ENCODE measurements at regions not wholly inside any gene's neighbourhood (a gene's known extent, or its start where the extent isn't known, plus 50 kb on each side); places are given as distances from the start of the nearest gene placed in this dataset.

- RAD21 ChIA-PET (ENCODE audit: low non-redundant PET in 1 of 2, low total read pairs in 2 of 2, uncharacterized antibody in 2 of 2, unreplicated experiment in 2 of 2): no interaction called here
These were observed 927.9 kb upstream of the ACVR2A start for GRCh38 chr2:146916914-146917313.

More at GRCh38 chr2:146916914-146917313, 927.9 kb upstream of the ACVR2A start:
- no peaks in the 10 kb centered on the region for H3K4me1 ChIP-seq (ENCODE audit: control insufficient read depth in 1 of 2, insufficient read depth in 2 of 2, low read length in 2 of 2)
- H3K4me2 ChIP-seq (ENCODE audit: low read length): no peak overlapping the region
- no peaks in the 10 kb centered on the region for H4K20me1 ChIP-seq (ENCODE audit: insufficient read depth)
- H3K9me3 ChIP-seq (ENCODE audit: control insufficient read depth in 1 of 2, insufficient read depth in 1 of 2, low read depth in 1 of 2, low read length in 2 of 2): no peaks in the 10 kb centered on the region
- no peaks in the 10 kb centered on the region for H3K27me3 ChIP-seq (ENCODE audit: insufficient read depth, low read length)
- no peaks in the 10 kb centered on the region for H3K9me2 ChIP-seq (ENCODE audit: insufficient read depth)
- no peak overlapping the region for H2AFZ ChIP-seq (ENCODE audit: low read depth, low read length, poor library complexity, severe bottlenecking)
- H3K36me3 ChIP-seq (ENCODE audit: control insufficient read depth in 1 of 2, insufficient read depth in 2 of 2, low read length in 2 of 2): no peaks in the 10 kb centered on the region
- intact Hi-C loops (cut with micrococcal nuclease): no loop called here
- BruUV-seq (replicated peaks): no TSS peak
- H3K9ac ChIP-seq (ENCODE audit: low read length): no peak overlapping the region
- H3K79me2 ChIP-seq (ENCODE audit: insufficient read depth, low read length): no peaks in the 10 kb centered on the region
- H3K27ac ChIP-seq (ENCODE audit: low read depth, low read length): no peak overlapping the region
- ATAC-seq (no peak), DNase-seq (ENCODE audit: low read depth, low spot score) (no peak)
- H3K4me3 ChIP-seq (replicated peaks in 1 of 2; ENCODE audit: low read depth in 1 of 2, low read length in 2 of 2): no peak overlapping the region
- CTCF ChIA-PET: no interaction called here
- no peak for TF ChIP-seq ZNF274 (IDR thresholded peaks at IDR 0.05; ENCODE audit: low read depth, low read length)
- TF ChIP-seq EGR1 (IDR thresholded peaks at IDR 0.05; ENCODE audit: low read depth): no peak
- no peak for TF ChIP-seq RAD21 (IDR thresholded peaks at IDR 0.05; ENCODE audit: low read depth)
- TF ChIP-seq ZBTB33 (IDR thresholded peaks at IDR 0.05; ENCODE audit: extremely low read depth, insufficient replicate concordance, low read length): no peak
- TF ChIP-seq SP1 (IDR thresholded peaks at IDR 0.05; ENCODE audit: low read depth): no peak
- TF ChIP-seq CEBPB (IDR thresholded peaks at IDR 0.05; ENCODE audit: low read depth): no peak
- TF ChIP-seq YY1 (IDR thresholded peaks at IDR 0.05; ENCODE audit: extremely low read depth, insufficient replicate concordance, low read depth, low read length): no peak
- TF ChIP-seq MAX (IDR thresholded peaks at IDR 0.05): no peak
- TF ChIP-seq CBX3 (IDR thresholded peaks at IDR 0.05; ENCODE audit: low read depth): no peak
- TF ChIP-seq EZH2 (IDR thresholded peaks at IDR 0.05): no peak
- TF ChIP-seq ELF1 (IDR thresholded peaks at IDR 0.05; ENCODE audit: borderline replicate concordance, low read depth): no peak
- no peak for TF ChIP-seq CTCF (IDR thresholded peaks at IDR 0.05 in 2 of 3, conservative IDR thresholded peaks at IDR 0.05 in 1 of 3; ENCODE audit: borderline replicate concordance in 1 of 3, insufficient read depth in 1 of 3, low read depth in 2 of 3, low read length in 2 of 3)
- no peak for TF ChIP-seq POLR2A (IDR thresholded peaks at IDR 0.05; ENCODE audit: borderline replicate concordance, extremely low read depth, insufficient read depth, insufficient read length)
- TF ChIP-seq, protein P1, sequence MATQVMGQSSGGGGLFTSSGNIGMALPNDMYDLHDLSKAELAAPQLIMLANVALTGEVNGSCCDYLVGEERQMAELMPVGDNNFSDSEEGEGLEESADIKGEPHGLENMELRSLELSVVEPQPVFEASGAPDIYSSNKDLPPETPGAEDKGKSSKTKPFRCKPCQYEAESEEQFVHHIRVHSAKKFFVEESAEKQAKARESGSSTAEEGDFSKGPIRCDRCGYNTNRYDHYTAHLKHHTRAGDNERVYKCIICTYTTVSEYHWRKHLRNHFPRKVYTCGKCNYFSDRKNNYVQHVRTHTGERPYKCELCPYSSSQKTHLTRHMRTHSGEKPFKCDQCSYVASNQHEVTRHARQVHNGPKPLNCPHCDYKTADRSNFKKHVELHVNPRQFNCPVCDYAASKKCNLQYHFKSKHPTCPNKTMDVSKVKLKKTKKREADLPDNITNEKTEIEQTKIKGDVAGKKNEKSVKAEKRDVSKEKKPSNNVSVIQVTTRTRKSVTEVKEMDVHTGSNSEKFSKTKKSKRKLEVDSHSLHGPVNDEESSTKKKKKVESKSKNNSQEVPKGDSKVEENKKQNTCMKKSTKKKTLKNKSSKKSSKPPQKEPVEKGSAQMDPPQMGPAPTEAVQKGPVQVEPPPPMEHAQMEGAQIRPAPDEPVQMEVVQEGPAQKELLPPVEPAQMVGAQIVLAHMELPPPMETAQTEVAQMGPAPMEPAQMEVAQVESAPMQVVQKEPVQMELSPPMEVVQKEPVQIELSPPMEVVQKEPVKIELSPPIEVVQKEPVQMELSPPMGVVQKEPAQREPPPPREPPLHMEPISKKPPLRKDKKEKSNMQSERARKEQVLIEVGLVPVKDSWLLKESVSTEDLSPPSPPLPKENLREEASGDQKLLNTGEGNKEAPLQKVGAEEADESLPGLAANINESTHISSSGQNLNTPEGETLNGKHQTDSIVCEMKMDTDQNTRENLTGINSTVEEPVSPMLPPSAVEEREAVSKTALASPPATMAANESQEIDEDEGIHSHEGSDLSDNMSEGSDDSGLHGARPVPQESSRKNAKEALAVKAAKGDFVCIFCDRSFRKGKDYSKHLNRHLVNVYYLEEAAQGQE (IDR thresholded peaks at IDR 0.05; ENCODE audit: low read depth): no peak
- TF ChIP-seq SRF (IDR thresholded peaks at IDR 0.05; ENCODE audit: low read depth): no peak
- POLR2A ChIA-PET: no interaction called here
